Cardiac fibroblast (primary cell): ENCODE measurements at regions not wholly inside any gene's neighbourhood (a gene's known extent, or its start where the extent isn't known, plus 50 kb on each side); places are given as distances from the start of the nearest gene placed in this dataset.

Experiments used
- DNase-seq, 2 donors: peaks; one replicate each; pipeline versions ENCODE4 v3.0.0 to v3.0.0-alpha.2; 2010; ENCODE audit warnings: low read depth in 2 of 2
- H3K4me3 ChIP-seq, 2 donors: replicated peaks in 1 of 2; 1 replicate in 1 of 2; 2 replicates in 1 of 2; pipeline ENCODE4 v1.5.1; 2011; ENCODE audit warnings: low read depth in 2 of 2, low read length in 2 of 2, mild to moderate bottlenecking in 2 of 2, moderate library complexity in 1 of 2
- TF ChIP-seq, protein P1 (sequence below): IDR thresholded peaks from one replicate; pipeline ENCODE4 v1.5.1; 2011; ENCODE audit warnings: low read depth, mild to moderate bottlenecking, low read length, inconsistent platforms

DNA sequence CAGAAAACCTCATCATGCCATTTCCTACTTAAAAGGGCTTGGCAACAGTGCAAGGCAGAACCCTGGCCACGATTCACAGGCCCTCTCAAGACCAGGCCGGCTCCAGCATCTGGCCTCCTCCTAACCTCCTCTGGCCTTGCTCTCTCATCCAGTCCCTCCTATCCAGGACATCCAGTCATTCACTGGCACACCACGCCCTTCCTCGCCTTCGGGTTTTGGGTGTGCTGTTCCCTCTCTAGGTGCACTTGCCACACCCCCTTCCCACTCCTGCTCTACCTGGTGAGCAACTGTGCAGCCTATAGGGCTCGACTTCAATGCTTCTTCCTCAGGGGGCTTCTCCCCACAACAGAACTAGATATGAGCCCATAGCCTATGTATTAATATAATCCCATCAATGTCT is 317.1 kb downstream of the ARRDC4 start:
- H3K4me3 ChIP-seq, result no peak overlapping the region
- DNase-seq, result no peak
- TF ChIP-seq, protein P1, sequence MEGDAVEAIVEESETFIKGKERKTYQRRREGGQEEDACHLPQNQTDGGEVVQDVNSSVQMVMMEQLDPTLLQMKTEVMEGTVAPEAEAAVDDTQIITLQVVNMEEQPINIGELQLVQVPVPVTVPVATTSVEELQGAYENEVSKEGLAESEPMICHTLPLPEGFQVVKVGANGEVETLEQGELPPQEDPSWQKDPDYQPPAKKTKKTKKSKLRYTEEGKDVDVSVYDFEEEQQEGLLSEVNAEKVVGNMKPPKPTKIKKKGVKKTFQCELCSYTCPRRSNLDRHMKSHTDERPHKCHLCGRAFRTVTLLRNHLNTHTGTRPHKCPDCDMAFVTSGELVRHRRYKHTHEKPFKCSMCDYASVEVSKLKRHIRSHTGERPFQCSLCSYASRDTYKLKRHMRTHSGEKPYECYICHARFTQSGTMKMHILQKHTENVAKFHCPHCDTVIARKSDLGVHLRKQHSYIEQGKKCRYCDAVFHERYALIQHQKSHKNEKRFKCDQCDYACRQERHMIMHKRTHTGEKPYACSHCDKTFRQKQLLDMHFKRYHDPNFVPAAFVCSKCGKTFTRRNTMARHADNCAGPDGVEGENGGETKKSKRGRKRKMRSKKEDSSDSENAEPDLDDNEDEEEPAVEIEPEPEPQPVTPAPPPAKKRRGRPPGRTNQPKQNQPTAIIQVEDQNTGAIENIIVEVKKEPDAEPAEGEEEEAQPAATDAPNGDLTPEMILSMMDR, result no peak

DNA sequence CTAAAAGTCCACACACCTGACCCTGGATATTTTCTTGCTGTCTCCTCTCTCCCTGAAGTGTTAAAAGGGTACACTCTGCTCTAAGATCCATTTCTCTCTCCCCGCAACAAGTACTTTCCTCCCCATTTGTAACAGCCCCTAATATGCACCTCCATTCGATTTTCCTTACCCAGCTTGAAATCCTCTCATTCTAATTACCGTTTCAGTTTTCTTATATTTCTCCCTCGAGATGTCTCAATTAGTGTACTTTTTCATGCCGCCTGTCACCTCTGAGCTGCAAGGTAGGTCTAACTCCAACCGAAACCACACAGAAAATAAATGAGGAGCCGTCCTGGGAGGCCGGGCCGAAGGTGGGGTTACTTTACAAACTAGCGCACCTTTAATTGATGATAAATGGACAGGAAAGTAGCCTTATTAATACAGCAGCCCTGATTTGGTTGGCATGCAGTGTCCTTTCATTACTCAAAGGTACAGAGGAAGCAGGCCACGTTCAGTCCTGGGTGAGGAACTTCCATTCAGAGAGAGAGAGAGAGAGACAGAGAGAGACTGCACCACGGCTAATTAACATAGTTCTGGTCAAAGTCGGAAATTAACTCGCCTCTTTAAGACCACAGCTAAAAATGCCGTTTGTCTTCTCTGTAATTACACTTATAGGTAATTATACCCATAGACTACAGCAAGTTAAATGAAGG is 319.9 kb downstream of the ARRDC4 start:
- no peak overlapping the region for H3K4me3 ChIP-seq
- TF ChIP-seq, protein P1, result no peak
- DNase-seq, result no peak

DNA sequence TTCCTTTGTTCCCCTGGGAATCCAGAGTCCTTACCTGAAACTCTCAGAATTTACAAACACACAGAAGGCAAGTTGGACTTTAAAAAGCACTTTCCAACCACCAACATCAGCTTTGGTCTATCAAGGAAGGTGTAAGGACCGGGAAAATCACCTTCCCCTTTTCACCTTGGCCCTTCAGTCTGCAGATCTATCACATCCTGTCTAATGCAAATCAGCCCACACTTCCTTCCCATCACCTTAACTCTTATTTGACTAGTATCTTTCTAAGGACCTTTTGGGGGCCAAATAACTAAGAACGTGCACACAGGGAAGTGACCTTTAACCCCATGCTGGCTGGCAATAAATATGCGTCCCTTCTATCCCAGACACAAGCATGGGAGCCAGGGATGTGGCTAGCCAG is 320.6 kb downstream of the ARRDC4 start:
- DNase-seq, result no peak
- H3K4me3 ChIP-seq, result no peak overlapping the region
- TF ChIP-seq, protein P1, result no peak

DNA sequence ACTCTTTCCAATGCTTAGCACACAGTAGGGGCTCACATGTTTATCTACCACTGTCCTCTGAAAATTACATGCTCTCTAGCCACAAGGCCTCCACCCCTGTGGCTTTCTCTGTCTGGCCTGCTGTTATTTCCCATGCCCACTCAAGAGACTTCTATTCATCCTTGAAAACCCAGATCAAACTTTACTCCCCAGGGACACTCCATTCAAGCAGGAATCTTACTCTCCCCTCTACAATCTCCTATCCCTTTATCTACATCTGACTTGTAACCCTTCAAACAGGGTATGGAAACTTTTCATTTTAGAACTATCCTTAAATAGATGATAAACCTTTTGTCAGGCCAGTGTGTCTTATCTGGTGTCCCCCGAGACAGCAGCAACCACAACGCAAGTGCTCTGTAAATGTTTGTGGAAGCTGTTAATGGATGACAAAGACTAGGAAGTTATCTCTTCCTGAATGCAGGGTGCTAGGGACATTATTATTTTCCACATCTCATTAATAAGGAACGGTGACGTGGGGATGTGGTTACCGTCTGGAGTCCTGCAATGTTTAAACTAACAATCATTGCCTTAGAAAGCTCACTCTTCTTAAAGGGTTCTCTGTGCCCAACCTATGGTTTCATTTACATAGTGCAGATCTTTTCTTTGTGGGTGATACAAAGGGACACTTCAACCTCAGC is 322.3 kb downstream of the ARRDC4 start:
- no peak for DNase-seq
- H3K4me3 ChIP-seq, result no peak overlapping the region
- TF ChIP-seq, protein P1, result no peak

DNA sequence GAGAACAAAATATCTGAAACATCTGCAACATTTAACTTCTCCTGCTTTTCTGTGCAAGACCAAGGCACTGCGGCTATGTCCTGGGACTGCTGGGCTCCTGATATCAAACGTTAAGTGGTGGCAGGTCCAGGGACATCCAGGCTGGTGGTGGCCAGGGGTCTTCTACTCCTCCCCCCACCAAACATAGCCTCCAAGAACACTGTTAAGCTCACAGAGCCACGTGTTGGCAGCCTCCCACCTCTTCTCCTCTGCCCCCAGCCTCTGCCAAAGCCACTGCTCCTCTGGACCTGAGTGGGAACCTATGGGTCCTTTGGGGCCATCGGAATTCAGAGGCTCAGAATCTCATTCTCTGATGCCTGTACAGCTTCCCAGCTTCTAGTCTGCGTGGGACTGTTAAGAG is 325.7 kb downstream of the ARRDC4 start:
- H3K4me3 ChIP-seq, result no peak overlapping the region
- DNase-seq, result no peak
- TF ChIP-seq, protein P1, result no peak

DNA sequence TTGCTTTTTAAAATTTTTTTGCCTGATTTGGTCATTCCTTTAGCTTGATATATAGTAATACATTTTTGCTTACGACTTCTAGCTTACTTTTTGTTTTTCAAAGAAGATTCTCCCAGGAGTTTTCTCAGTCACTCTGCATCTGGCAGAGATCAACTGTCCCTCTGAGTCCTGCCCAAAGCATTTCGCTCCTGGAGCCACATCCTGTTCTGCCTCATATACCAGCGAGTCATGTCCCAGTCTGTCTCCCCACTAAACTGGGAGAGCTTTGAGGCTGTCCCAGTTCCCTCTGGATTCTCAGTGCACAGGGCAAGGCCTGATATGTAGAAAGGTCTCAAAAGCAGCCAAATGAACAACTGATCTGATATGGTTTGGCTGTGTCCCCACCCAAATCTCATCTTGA is 326.3 kb downstream of the ARRDC4 start:
- TF ChIP-seq, protein P1, result no peak
- DNase-seq, result no peak
- no peak overlapping the region for H3K4me3 ChIP-seq

DNA sequence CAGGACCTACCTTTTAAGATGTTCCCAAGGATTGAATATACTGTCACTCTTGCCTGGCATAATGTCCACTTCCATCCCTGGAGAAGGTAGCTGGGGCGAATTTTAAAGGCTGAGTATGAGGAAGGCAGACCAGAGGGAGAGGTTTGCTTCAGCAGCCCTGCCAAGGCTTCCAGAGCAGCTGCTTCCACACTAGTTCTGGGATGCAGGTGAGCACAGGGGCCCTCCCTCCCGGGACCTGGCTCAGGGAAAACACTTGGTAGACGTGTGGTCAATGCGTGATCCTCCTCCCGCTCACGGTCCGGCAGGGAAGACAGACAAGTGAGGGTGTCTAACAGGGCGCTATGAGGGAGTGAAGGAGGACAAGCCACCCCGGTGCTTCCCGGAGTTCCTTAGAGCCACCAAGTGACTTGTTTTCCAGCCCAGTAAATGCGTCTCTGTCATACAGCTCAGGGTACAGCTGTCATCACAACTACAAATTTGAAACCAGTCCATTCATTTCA is 327.6 kb downstream of the ARRDC4 start:
- H3K4me3 ChIP-seq, result no peak overlapping the region
- TF ChIP-seq, protein P1, result no peak
- DNase-seq, result no peak
